CD4-positive, alpha-beta T cell (primary cell): ENCODE measurements at regions not wholly inside any gene's neighbourhood (a gene's known extent, or its start where the extent isn't known, plus 50 kb on each side); places are given as distances from the start of the nearest gene placed in this dataset.

Experiments used
- ATAC-seq: fragments of 200-7000 bp; cut with Tn5 transposase; one replicate; pipeline ENCODE4 v1.10.0; 2022; ENCODE audit warnings: mild to moderate bottlenecking; ENCODE audit not compliant: poor library complexity
- CTCF ChIA-PET: fragments of 350-600 bp; sonication (Branson Sonifier 250); formaldehyde crosslinking; loops from one replicate; lab custom pipeline; 2021; ENCODE audit warnings: antibody characterized with exemption, inconsistent platforms; lab: Charles Lee
- POLR2A ChIA-PET: fragments of 350-600 bp; sonication (Branson Sonifier 250); formaldehyde crosslinking; loops from one replicate; lab custom pipeline; 2021; ENCODE audit warnings: antibody characterized with exemption, inconsistent platforms; lab: Charles Lee
- DNase-seq, 14 experiments: peaks; one replicate each; pipeline ENCODE4 v3.0.0-alpha.2; 2013 to 2020; ENCODE audit warnings: mixed read lengths in 2 of 14
- H3K27ac ChIP-seq, 2 donors: one replicate each; pipeline versions ENCODE4 v1.5.1 to v1.7.0; 2013; ENCODE audit warnings: low read length in 2 of 2, low read depth in 1 of 2, mild to moderate bottlenecking in 1 of 2
- H3K27me3 ChIP-seq, 2 experiments: 1 replicate in 1 of 2; 2 replicates in 1 of 2; pipeline versions ENCODE4 v1.6.1 to v1.7.0; 2013; ENCODE audit warnings: low read length in 2 of 2, control low read depth in 1 of 2, mild to moderate bottlenecking in 1 of 2, moderate library complexity in 1 of 2; ENCODE audit not compliant: insufficient read depth in 2 of 2, control insufficient read depth in 1 of 2
- H3K36me3 ChIP-seq: one replicate; pipeline ENCODE4 v1.6.1; 2013; ENCODE audit warnings: low read length, control low read depth; ENCODE audit not compliant: insufficient read depth
- H3K4me1 ChIP-seq: one replicate; pipeline ENCODE4 v1.6.1; 2013; ENCODE audit warnings: low read length, control low read depth; ENCODE audit not compliant: insufficient read depth
- H3K4me3 ChIP-seq: one replicate; pipeline ENCODE4 v1.5.1; 2013; ENCODE audit warnings: mild to moderate bottlenecking, low read length, moderate library complexity
- H3K9me3 ChIP-seq, 2 experiments: 1 replicate in 1 of 2; 2 replicates in 1 of 2; pipeline versions ENCODE4 v1.6.1 to v1.7.0; 2013; ENCODE audit warnings: low read length in 2 of 2, mild to moderate bottlenecking in 2 of 2, control low read depth in 1 of 2, moderate library complexity in 1 of 2; ENCODE audit not compliant: control insufficient read depth in 1 of 2, insufficient read depth in 1 of 2
- H3K27ac Mint-ChIP-seq: one replicate; pipeline ENCODE4 v1.8.0; 2020; ENCODE audit warnings: mixed read lengths
- H3K27me3 Mint-ChIP-seq: one replicate; pipeline ENCODE4 v1.8.0; 2021; ENCODE audit warnings: mixed read lengths
- H3K36me3 Mint-ChIP-seq: one replicate; pipeline ENCODE4 v1.8.0; 2021; ENCODE audit warnings: low read depth, mixed read lengths
- H3K4me1 Mint-ChIP-seq: one replicate; pipeline ENCODE4 v1.8.0; 2021; ENCODE audit warnings: low read depth, mixed read lengths
- H3K4me3 Mint-ChIP-seq: one replicate; pipeline ENCODE4 v1.8.0; 2020; ENCODE audit warnings: mild to moderate bottlenecking, mixed read lengths
- H3K9me3 Mint-ChIP-seq: one replicate; pipeline ENCODE4 v1.8.0; 2020; ENCODE audit warnings: mixed read lengths
- CTCF ChIP-seq: fragments of 200-600 bp; IDR thresholded peaks from one replicate; pipeline ENCODE4 v1.8.0; 2022; ENCODE audit warnings: antibody characterized with exemption, mild to moderate bottlenecking
- intact Hi-C, 2 experiments: fragments of 100-400 bp; cut with DNase I in 1 of 2; cut with micrococcal nuclease in 1 of 2; formaldehyde crosslinking; loops; one replicate each; pipeline versions ENCODE4 v1.15.1 to v1.9.0; 2023 to 2025; cut with DNase I, micrococcal nuclease

GRCh38 chr2:156157670-156158069, 174.9 kb downstream of the NR4A2 start:
- no peak for TF ChIP-seq CTCF
- Mint-ChIP-seq H3K4me3 (no peak overlapping the region), H3K27ac (no peak overlapping the region), H3K36me3 (no peaks in the 10 kb centered on the region), H3K4me1 (no peaks in the 10 kb centered on the region), H3K9me3 (no peaks in the 10 kb centered on the region), H3K27me3 (no peaks in the 10 kb centered on the region)
- no peak overlapping the region for H3K27ac ChIP-seq
- H3K9me3 ChIP-seq, result no peaks in the 10 kb centered on the region
- no peaks in the 10 kb centered on the region for H3K36me3 ChIP-seq
- peaks cover 0 to 6% of the 10 kb centered on the region in 2 experiments for H3K27me3 ChIP-seq
- no peaks in the 10 kb centered on the region for H3K4me1 ChIP-seq
- no peak for DNase-seq
- POLR2A ChIA-PET, result no interaction called here
- intact Hi-C loops, result no loop called here
- H3K4me3 ChIP-seq, result no peak overlapping the region
- ATAC-seq, result no peak
- CTCF ChIA-PET, result no interaction called here

DNA sequence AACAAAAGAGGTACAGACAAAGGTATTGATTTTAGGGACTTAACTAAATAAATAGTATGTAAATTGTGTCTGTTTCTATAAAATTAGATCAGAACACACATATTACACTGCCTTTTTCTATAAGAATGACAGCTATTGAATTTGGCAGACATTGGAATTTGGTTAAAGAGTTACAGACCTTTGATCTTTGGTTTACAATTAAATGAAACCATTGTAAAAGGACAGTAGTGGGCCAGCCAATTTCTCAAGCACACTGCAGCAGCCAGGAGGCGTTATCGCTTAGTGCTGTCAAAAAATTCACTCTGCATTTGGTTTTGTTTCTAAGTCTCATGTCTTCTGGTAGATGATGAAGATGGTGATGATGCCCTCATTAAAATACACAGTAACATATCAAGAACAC, 175.9 kb downstream of the NR4A2 start:
- POLR2A ChIA-PET, result no interaction called here

GRCh38 chr2:156155319-156155718, 177.2 kb downstream of the NR4A2 start:
- no peaks in the 10 kb centered on the region for H3K27me3 Mint-ChIP-seq
- intact Hi-C loops, result no loop called here
- Histone ChIP-seq H3K27ac (no peak overlapping the region), H3K36me3 (no peaks in the 10 kb centered on the region), H3K4me3 (no peak overlapping the region), H3K4me1 (no peaks in the 10 kb centered on the region), H3K27me3 (peaks cover 0 to 6% of the 10 kb centered on the region in 2 experiments), H3K9me3 (no peaks in the 10 kb centered on the region)
- CTCF ChIA-PET, result no interaction called here
- ATAC-seq (no peak), DNase-seq (no peak)
- POLR2A ChIA-PET, result no interaction called here
- H3K9me3 Mint-ChIP-seq, result no peaks in the 10 kb centered on the region
- H3K4me1 Mint-ChIP-seq, result no peaks in the 10 kb centered on the region
- no peaks in the 10 kb centered on the region for H3K36me3 Mint-ChIP-seq
- no peak overlapping the region for H3K4me3 Mint-ChIP-seq
- TF ChIP-seq CTCF, result no peak
- H3K27ac Mint-ChIP-seq, result no peak overlapping the region

More for the DNA sequence above, 175.9 kb downstream of the NR4A2 start:
- Histone ChIP-seq H3K4me1 (no peaks in the 10 kb centered on the region), H3K36me3 (no peaks in the 10 kb centered on the region), H3K9me3 (no peaks in the 10 kb centered on the region), H3K27me3 (peaks cover 0 to 6% of the 10 kb centered on the region in 2 experiments), H3K27ac (no peak overlapping the region), H3K4me3 (no peak overlapping the region)
- H3K4me3 Mint-ChIP-seq, result no peak overlapping the region
- ATAC-seq, result no peak
- H3K4me1 Mint-ChIP-seq, result no peaks in the 10 kb centered on the region
- H3K27me3 Mint-ChIP-seq, result no peaks in the 10 kb centered on the region
- H3K27ac Mint-ChIP-seq, result no peak overlapping the region
- TF ChIP-seq CTCF, result no peak
- DNase-seq, result no peak
- no peaks in the 10 kb centered on the region for H3K9me3 Mint-ChIP-seq
- intact Hi-C loops, result no loop called here
- CTCF ChIA-PET, result no interaction called here
- H3K36me3 Mint-ChIP-seq, result no peaks in the 10 kb centered on the region
